ENCODE measurements at regions not wholly inside any gene's neighbourhood (a gene's known extent, or its start where the extent isn't known, plus 50 kb on each side); places are given as distances from the start of the nearest gene placed in this dataset.
"Not testable (repeated sequence)": the region's sequence is repeated elsewhere in the genome, so short reads cannot be mapped to it uniquely, and the experiment has no call there.

GRCh38 chr18:28421950-28422349 is 245.0 kb upstream of the CDH2 start:
- H3K36me3 ChIP-seq (ENCODE audit: control insufficient read depth in 1 of 2, insufficient read depth in 2 of 2, low read length in 2 of 2); H2AK5ac ChIP-seq (ENCODE audit: low read length); H4K12ac ChIP-seq (ENCODE audit: low read depth, low read length); H3K27me3 ChIP-seq (ENCODE audit: insufficient read depth, low read length); H2BK5ac ChIP-seq (ENCODE audit: low read depth, low read length, poor library complexity); H3K4me3 ChIP-seq (ENCODE audit: low read depth, low read length); H3K27ac ChIP-seq (ENCODE audit: low read depth, low read length); H3K79me1 ChIP-seq (ENCODE audit: low read length); H3K4me1 ChIP-seq (ENCODE audit: control insufficient read depth in 1 of 2, insufficient read depth in 2 of 2, low read length in 2 of 2); H3K14ac ChIP-seq (ENCODE audit: low read length); H3K9me3 ChIP-seq (ENCODE audit: insufficient read depth, low read depth, low read length); H3K9ac ChIP-seq (ENCODE audit: low read length); DNase-seq; H2BK120ac ChIP-seq (ENCODE audit: insufficient read depth, low read length, poor library complexity); H3K4me2 ChIP-seq (ENCODE audit: low read length); H3K18ac ChIP-seq (ENCODE audit: low read length); H4K91ac ChIP-seq (ENCODE audit: low read depth, low read length); H3K4ac ChIP-seq (ENCODE audit: low read depth, low read length); H4K8ac ChIP-seq (ENCODE audit: low read depth, low read length); H2AFZ ChIP-seq (ENCODE audit: insufficient read depth, low read length, poor library complexity); H3K79me2 ChIP-seq (ENCODE audit: control insufficient read depth, insufficient read depth, low read length, poor library complexity); H3K23ac ChIP-seq (ENCODE audit: low read length); H2BK12ac ChIP-seq (ENCODE audit: low read length): not testable (repeated sequence)
- no CpG with 5 or more reads among the region's 17 CpGs for WGBS (ENCODE audit: extremely low coverage, insufficient coverage, insufficient read length)

GRCh38 chr18:28412521-28412920 is 235.6 kb upstream of the CDH2 start:
- Histone ChIP-seq H3K27me3 (ENCODE audit: insufficient read depth, low read length) (no peaks in the 10 kb centered on the region), H4K8ac (ENCODE audit: low read depth, low read length) (no peak overlapping the region), H4K12ac (ENCODE audit: low read depth, low read length) (no peak overlapping the region), H3K18ac (ENCODE audit: low read length) (no peak overlapping the region), H3K9ac (ENCODE audit: low read length) (no peak overlapping the region), H3K4me1 (ENCODE audit: control insufficient read depth in 1 of 2, insufficient read depth in 2 of 2, low read length in 2 of 2) (no peaks in the 10 kb centered on the region), H3K4ac (ENCODE audit: low read depth, low read length) (no peak overlapping the region), H3K4me2 (ENCODE audit: low read length) (no peak overlapping the region), H3K79me1 (ENCODE audit: low read length) (no peaks in the 10 kb centered on the region), H3K14ac (ENCODE audit: low read length) (no peak overlapping the region), H3K36me3 (ENCODE audit: control insufficient read depth in 1 of 2, insufficient read depth in 2 of 2, low read length in 2 of 2) (no peaks in the 10 kb centered on the region), H3K9me3 (ENCODE audit: insufficient read depth, low read depth, low read length) (no peaks in the 10 kb centered on the region), H2AFZ (ENCODE audit: insufficient read depth, low read length, poor library complexity) (no peak overlapping the region), H3K27ac (ENCODE audit: low read depth, low read length) (no peak overlapping the region), H3K4me3 (ENCODE audit: low read depth, low read length) (no peak overlapping the region), H3K79me2 (ENCODE audit: control insufficient read depth, insufficient read depth, low read length, poor library complexity) (no peaks in the 10 kb centered on the region), H2BK12ac (ENCODE audit: low read length) (no peak overlapping the region), H3K23ac (ENCODE audit: low read length) (no peak overlapping the region), H2AK5ac (ENCODE audit: low read length) (no peak overlapping the region), H4K91ac (ENCODE audit: low read depth, low read length) (no peak overlapping the region), H2BK5ac (ENCODE audit: low read depth, low read length, poor library complexity) (no peak overlapping the region), H2BK120ac (ENCODE audit: insufficient read depth, low read length, poor library complexity) (no peak overlapping the region)
- WGBS (ENCODE audit: extremely low coverage, insufficient coverage, insufficient read length), result no CpG with 5 or more reads among the region's 3 CpGs
- no peak for DNase-seq

GRCh38 chr18:28411806-28412205 is 234.9 kb upstream of the CDH2 start:
- no peaks in the 10 kb centered on the region for H3K79me1 ChIP-seq (ENCODE audit: low read length)
- WGBS (ENCODE audit: extremely low coverage, insufficient coverage, insufficient read length), result no CpG with 5 or more reads among the region's 2 CpGs
- H3K4me3 ChIP-seq (ENCODE audit: low read depth, low read length), result no peak overlapping the region
- H2AK5ac ChIP-seq (ENCODE audit: low read length), result no peak overlapping the region
- H3K4me2 ChIP-seq (ENCODE audit: low read length), result no peak overlapping the region
- H3K18ac ChIP-seq (ENCODE audit: low read length), result no peak overlapping the region
- H2BK5ac ChIP-seq (ENCODE audit: low read depth, low read length, poor library complexity), result no peak overlapping the region
- H4K12ac ChIP-seq (ENCODE audit: low read depth, low read length), result no peak overlapping the region
- no peak overlapping the region for H3K27ac ChIP-seq (ENCODE audit: low read depth, low read length)
- H4K91ac ChIP-seq (ENCODE audit: low read depth, low read length), result no peak overlapping the region
- DNase-seq, result no peak
- H4K8ac ChIP-seq (ENCODE audit: low read depth, low read length), result no peak overlapping the region
- H3K4me1 ChIP-seq (ENCODE audit: control insufficient read depth in 1 of 2, insufficient read depth in 2 of 2, low read length in 2 of 2), result no peaks in the 10 kb centered on the region
- no peak overlapping the region for H2BK12ac ChIP-seq (ENCODE audit: low read length)
- H3K4ac ChIP-seq (ENCODE audit: low read depth, low read length), result no peak overlapping the region
- no peak overlapping the region for H2BK120ac ChIP-seq (ENCODE audit: insufficient read depth, low read length, poor library complexity)
- H3K27me3 ChIP-seq (ENCODE audit: insufficient read depth, low read length), result no peaks in the 10 kb centered on the region
- no peak overlapping the region for H3K14ac ChIP-seq (ENCODE audit: low read length)
- no peak overlapping the region for H2AFZ ChIP-seq (ENCODE audit: insufficient read depth, low read length, poor library complexity)
- H3K79me2 ChIP-seq (ENCODE audit: control insufficient read depth, insufficient read depth, low read length, poor library complexity), result no peaks in the 10 kb centered on the region
- no peaks in the 10 kb centered on the region for H3K36me3 ChIP-seq (ENCODE audit: control insufficient read depth in 1 of 2, insufficient read depth in 2 of 2, low read length in 2 of 2)
- H3K23ac ChIP-seq (ENCODE audit: low read length), result no peak overlapping the region
- no peaks in the 10 kb centered on the region for H3K9me3 ChIP-seq (ENCODE audit: insufficient read depth, low read depth, low read length)
- no peak overlapping the region for H3K9ac ChIP-seq (ENCODE audit: low read length)

- Histone ChIP-seq H3K27me3 (ENCODE audit: insufficient read depth, low read length) (no peaks in the 10 kb centered on the region), H3K18ac (ENCODE audit: low read length) (no peak overlapping the region), H3K9ac (ENCODE audit: low read length) (no peak overlapping the region), H2BK5ac (ENCODE audit: low read depth, low read length, poor library complexity) (no peak overlapping the region), H3K27ac (ENCODE audit: low read depth, low read length) (no peak overlapping the region), H3K79me1 (ENCODE audit: low read length) (no peaks in the 10 kb centered on the region), H2AK5ac (ENCODE audit: low read length) (no peak overlapping the region), H2AFZ (ENCODE audit: insufficient read depth, low read length, poor library complexity) (no peak overlapping the region), H3K23ac (ENCODE audit: low read length) (no peak overlapping the region), H3K14ac (ENCODE audit: low read length) (no peak overlapping the region), H4K12ac (ENCODE audit: low read depth, low read length) (no peak overlapping the region), H3K4ac (ENCODE audit: low read depth, low read length) (no peak overlapping the region), H2BK120ac (ENCODE audit: insufficient read depth, low read length, poor library complexity) (no peak overlapping the region), H4K91ac (ENCODE audit: low read depth, low read length) (no peak overlapping the region), H3K79me2 (ENCODE audit: control insufficient read depth, insufficient read depth, low read length, poor library complexity) (no peaks in the 10 kb centered on the region), H3K36me3 (ENCODE audit: control insufficient read depth in 1 of 2, insufficient read depth in 2 of 2, low read length in 2 of 2) (no peaks in the 10 kb centered on the region), H3K4me2 (ENCODE audit: low read length) (no peak overlapping the region), H3K9me3 (ENCODE audit: insufficient read depth, low read depth, low read length) (no peaks in the 10 kb centered on the region), H2BK12ac (ENCODE audit: low read length) (no peak overlapping the region), H3K4me1 (ENCODE audit: control insufficient read depth in 1 of 2, insufficient read depth in 2 of 2, low read length in 2 of 2) (no peaks in the 10 kb centered on the region), H3K4me3 (ENCODE audit: low read depth, low read length) (no peak overlapping the region), H4K8ac (ENCODE audit: low read depth, low read length) (no peak overlapping the region)
- no CpG with 5 or more reads among the region's 1 CpG for WGBS (ENCODE audit: extremely low coverage, insufficient coverage, insufficient read length)
- no peak for DNase-seq
These were observed 232.9 kb upstream of the CDH2 start for GRCh38 chr18:28409811-28410210.
